GM12892 (cell line): ENCODE measurements at regions not wholly inside any gene's neighbourhood (a gene's known extent, or its start where the extent isn't known, plus 50 kb on each side); places are given as distances from the start of the nearest gene placed in this dataset.

Experiments used
- POLR2A ChIP-seq: IDR thresholded peaks from 2 replicates; pipeline ENCODE4 v1.6.1; 2011; ENCODE audit warnings: low read depth, low read length, control low read depth
- POLR2AphosphoS5 ChIP-seq: IDR thresholded peaks from 2 replicates; pipeline ENCODE4 v1.6.1; 2011; ENCODE audit warnings: low read depth, low read length, control low read depth
- TAF1 ChIP-seq: IDR thresholded peaks from 2 replicates; pipeline ENCODE4 v1.6.1; 2011; ENCODE audit warnings: low read depth, mild to moderate bottlenecking, control low read depth, low read length, borderline replicate concordance

- TF ChIP-seq POLR2A: no peak
- TF ChIP-seq POLR2AphosphoS5: no peak
- no peak for TF ChIP-seq TAF1
Observed at GRCh38 chr3:6706777-6707176, 154.1 kb upstream of the GRM7 start.
